Suprapubic skin (tissue), 4 donors: ENCODE measurements at regions not wholly inside any gene's neighbourhood (a gene's known extent, or its start where the extent isn't known, plus 50 kb on each side); places are given as distances from the start of the nearest gene placed in this dataset.

Experiments
- EP300 ChIP-seq: sonication (generic); formaldehyde crosslinking; IDR thresholded peaks from one replicate; pipeline ENCODE4 v1.6.1; 2017; ENCODE audit warnings: antibody characterized with exemption
- POLR2A ChIP-seq, 2 donors: fragments of 450-650 bp; IDR thresholded peaks; one replicate each; pipeline ENCODE4 v1.6.1; 2017; ENCODE audit warnings: antibody characterized with exemption in 2 of 2, mild to moderate bottlenecking in 2 of 2, moderate library complexity in 2 of 2
- POLR2AphosphoS5 ChIP-seq, 3 donors: sonication (generic); formaldehyde crosslinking; IDR thresholded peaks; one replicate each; pipeline ENCODE4 v1.6.1; 2017; ENCODE audit warnings: antibody characterized with exemption in 3 of 3
- TF ChIP-seq, protein P1 (sequence below), 2 donors: fragments of 200-600 bp in 1 of 2; fragments of 450-650 bp in 1 of 2; sonication (generic) in 1 of 2; IDR thresholded peaks; one replicate each; pipeline ENCODE4 v1.5.1; 2016 to 2019; ENCODE audit warnings: antibody characterized with exemption in 2 of 2, mild to moderate bottlenecking in 1 of 2, moderate library complexity in 1 of 2

DNA sequence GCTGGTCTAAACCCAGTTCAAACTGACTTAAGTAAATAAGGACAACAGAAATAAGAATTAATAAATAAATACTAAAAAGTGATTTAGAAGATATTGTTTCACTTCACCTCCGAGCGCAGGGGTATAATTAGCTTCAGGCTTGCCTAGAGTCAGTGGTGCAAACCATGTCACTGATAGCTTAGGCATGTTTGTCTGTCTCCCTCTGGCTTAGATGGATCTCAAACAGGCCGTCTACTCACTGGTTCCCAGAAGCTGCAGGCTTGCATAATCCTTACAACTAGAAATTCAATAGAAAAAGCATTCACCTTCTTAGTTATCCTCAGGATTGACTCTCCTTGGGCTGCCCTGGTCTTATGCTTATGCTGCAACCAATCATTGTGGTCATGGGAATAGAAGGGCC, 629.8 kb upstream of the WWC1 start:
- TF ChIP-seq, protein P1, sequence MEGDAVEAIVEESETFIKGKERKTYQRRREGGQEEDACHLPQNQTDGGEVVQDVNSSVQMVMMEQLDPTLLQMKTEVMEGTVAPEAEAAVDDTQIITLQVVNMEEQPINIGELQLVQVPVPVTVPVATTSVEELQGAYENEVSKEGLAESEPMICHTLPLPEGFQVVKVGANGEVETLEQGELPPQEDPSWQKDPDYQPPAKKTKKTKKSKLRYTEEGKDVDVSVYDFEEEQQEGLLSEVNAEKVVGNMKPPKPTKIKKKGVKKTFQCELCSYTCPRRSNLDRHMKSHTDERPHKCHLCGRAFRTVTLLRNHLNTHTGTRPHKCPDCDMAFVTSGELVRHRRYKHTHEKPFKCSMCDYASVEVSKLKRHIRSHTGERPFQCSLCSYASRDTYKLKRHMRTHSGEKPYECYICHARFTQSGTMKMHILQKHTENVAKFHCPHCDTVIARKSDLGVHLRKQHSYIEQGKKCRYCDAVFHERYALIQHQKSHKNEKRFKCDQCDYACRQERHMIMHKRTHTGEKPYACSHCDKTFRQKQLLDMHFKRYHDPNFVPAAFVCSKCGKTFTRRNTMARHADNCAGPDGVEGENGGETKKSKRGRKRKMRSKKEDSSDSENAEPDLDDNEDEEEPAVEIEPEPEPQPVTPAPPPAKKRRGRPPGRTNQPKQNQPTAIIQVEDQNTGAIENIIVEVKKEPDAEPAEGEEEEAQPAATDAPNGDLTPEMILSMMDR (IDR thresholded peaks at IDR 0.05) = no peak
- TF ChIP-seq POLR2A (IDR thresholded peaks at IDR 0.05) (no peak), POLR2AphosphoS5 (IDR thresholded peaks at IDR 0.05) (no peak), EP300 (no peak)
